ENCODE measurements at regions not wholly inside any gene's neighbourhood (a gene's known extent, or its start where the extent isn't known, plus 50 kb on each side); places are given as distances from the start of the nearest gene placed in this dataset.

- no peak for DNase-seq (ENCODE audit: low read depth)
- H3K4me3 ChIP-seq (replicated peaks; ENCODE audit: low read depth, low read length): no peak overlapping the region
- no peak for TF ChIP-seq CTCF (IDR thresholded peaks at IDR 0.05; ENCODE audit: low read length, missing control alignments)
These were observed 98.2 kb upstream of the TJP1 start for GRCh38 chr15:29920515-29920914.

GRCh38 chr15:29919380-29919881 is 97.2 kb upstream of the TJP1 start:
- H3K4me3 ChIP-seq (replicated peaks; ENCODE audit: low read depth, low read length): no peak overlapping the region
- DNase-seq (ENCODE audit: low read depth): no peak
- TF ChIP-seq CTCF (IDR thresholded peaks at IDR 0.05; ENCODE audit: low read length, missing control alignments): no peak

- no peak for TF ChIP-seq CTCF (IDR thresholded peaks at IDR 0.05; ENCODE audit: low read length, missing control alignments)
- H3K4me3 ChIP-seq (replicated peaks; ENCODE audit: low read depth, low read length): no peak overlapping the region
- DNase-seq (ENCODE audit: low read depth): no peak
These were observed 95.6 kb upstream of the TJP1 start for GRCh38 chr15:29917600-29918597.

- TF ChIP-seq CTCF (IDR thresholded peaks at IDR 0.05; ENCODE audit: low read length, missing control alignments): no peak
- no peak overlapping the region for H3K4me3 ChIP-seq (replicated peaks; ENCODE audit: low read depth, low read length)
- DNase-seq (ENCODE audit: low read depth): no peak
These were observed 92.3 kb upstream of the TJP1 start for GRCh38 chr15:29914511-29914926.

- peak; percentile 55 for DNase-seq (ENCODE audit: low read depth)
These were observed 91.4 kb upstream of the TJP1 start for GRCh38 chr15:29913528-29914135.

GRCh38 chr15:29911705-29912104 is 89.4 kb upstream of the TJP1 start:
- no peak overlapping the region for H3K4me3 ChIP-seq (replicated peaks; ENCODE audit: low read depth, low read length)
- TF ChIP-seq CTCF (IDR thresholded peaks at IDR 0.05; ENCODE audit: low read length, missing control alignments): no peak

More at GRCh38 chr15:29913528-29914135, 91.4 kb upstream of the TJP1 start:
- no peak overlapping the region for H3K4me3 ChIP-seq (replicated peaks; ENCODE audit: low read depth, low read length)
- TF ChIP-seq CTCF (IDR thresholded peaks at IDR 0.05; ENCODE audit: low read length, missing control alignments): no peak

More at GRCh38 chr15:29911705-29912104, 89.4 kb upstream of the TJP1 start:
- DNase-seq (ENCODE audit: low read depth): no peak
